Naive thymus-derived CD8-positive, alpha-beta T cell (primary cell): ENCODE measurements at regions not wholly inside any gene's neighbourhood (a gene's known extent, or its start where the extent isn't known, plus 50 kb on each side); places are given as distances from the start of the nearest gene placed in this dataset.

Source experiments
- ATAC-seq, 2 donors: fragments of 150-1000 bp; cut with Tn5 transposase in 1 of 2; sonication (Bioruptor Pico), chemical (Tn5 transposase) in 1 of 2; 1 replicate in 1 of 2; 2 replicates in 1 of 2; pipeline ENCODE4 v1.10.0; 2021; ENCODE audit warnings: mild to moderate bottlenecking in 2 of 2, moderate library complexity in 2 of 2
- POLR2A ChIA-PET: fragments of 350-600 bp; sonication (Branson Sonifier 250); formaldehyde crosslinking; loops from one replicate; lab custom pipeline; 2021; ENCODE audit warnings: antibody characterized with exemption; lab: Charles Lee
- DNase-seq, 10 donors: peaks; one replicate each; pipeline versions ENCODE4 v3.0.0 to v3.0.0-alpha.2; 2020 to 2022
- H3K27ac Mint-ChIP-seq, 10 donors: one replicate each; pipeline ENCODE4 v1.8.0; 2020 to 2022; ENCODE audit warnings: mild to moderate bottlenecking in 10 of 10, mixed read lengths in 10 of 10, moderate library complexity in 4 of 10, inconsistent platforms in 1 of 10
- H3K27me3 Mint-ChIP-seq, 5 donors: one replicate each; pipeline ENCODE4 v1.8.0; 2021 to 2022; ENCODE audit warnings: mixed read lengths in 5 of 5
- H3K36me3 Mint-ChIP-seq, 3 donors: one replicate each; pipeline ENCODE4 v1.8.0; 2020 to 2022; ENCODE audit warnings: mixed read lengths in 3 of 3, mild to moderate bottlenecking in 2 of 3, inconsistent platforms in 1 of 3
- H3K4me1 Mint-ChIP-seq, 4 donors: one replicate each; pipeline ENCODE4 v1.8.0; 2021 to 2022; ENCODE audit warnings: mixed read lengths in 4 of 4
- H3K4me3 Mint-ChIP-seq, 10 donors: one replicate each; pipeline ENCODE4 v1.8.0; 2020 to 2022; ENCODE audit warnings: mild to moderate bottlenecking in 10 of 10, mixed read lengths in 10 of 10, moderate library complexity in 6 of 10, inconsistent platforms in 1 of 10
- H3K9me3 Mint-ChIP-seq, 9 donors: one replicate each; pipeline ENCODE4 v1.8.0; 2020 to 2022; ENCODE audit warnings: mixed read lengths in 9 of 9, mild to moderate bottlenecking in 3 of 9, inconsistent platforms in 1 of 9, moderate library complexity in 1 of 9

DNA sequence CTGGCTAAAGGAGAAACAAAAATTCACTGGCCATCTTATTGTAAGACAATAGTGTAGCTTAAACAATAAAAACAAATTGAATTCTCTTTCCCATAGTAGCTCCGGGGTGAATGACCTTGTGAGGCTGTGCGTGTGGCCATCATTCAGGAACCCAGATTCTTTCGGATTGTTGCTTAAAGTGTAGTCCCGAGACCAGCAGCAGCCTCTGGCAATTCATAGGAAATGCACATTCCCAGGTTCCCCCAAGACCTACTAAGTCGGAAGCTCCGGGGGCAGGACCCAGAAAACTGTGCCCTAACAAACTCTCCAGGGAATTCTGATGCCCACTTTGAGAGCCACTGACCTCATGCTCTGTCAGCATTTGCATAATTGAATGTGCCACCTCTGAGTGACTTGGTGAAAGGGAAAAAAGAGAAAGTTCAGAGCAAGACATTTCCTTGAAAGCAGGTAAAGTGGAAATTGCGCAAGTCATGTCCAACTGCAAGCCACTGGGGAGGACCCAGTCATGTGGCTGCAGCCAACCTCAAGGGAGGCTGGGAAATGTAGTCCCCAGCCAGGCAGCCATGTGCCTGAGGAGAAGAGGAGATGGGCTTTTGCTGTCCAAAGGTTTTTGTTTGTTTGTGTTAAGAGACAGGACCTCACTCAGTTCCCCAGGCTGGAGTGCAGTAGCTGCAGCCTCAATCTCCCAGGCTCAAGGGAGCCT, 50.7 kb upstream of the PNMA8B start:
- peaks cover 0 to 20% (median 10%) of the 10 kb centered on the region in 9 donors for H3K9me3 Mint-ChIP-seq
- DNase-seq (no peak), ATAC-seq (peak in 1 of 2 donors; percentile 58)
- H3K27ac Mint-ChIP-seq: no peak overlapping the region
- H3K4me3 Mint-ChIP-seq: peak overlapping the region in 5 of 10 donors; percentile 8 to 52 (median 18)
- H3K27me3 Mint-ChIP-seq: peaks cover 0 to 9% (median 2%) of the 10 kb centered on the region in 5 donors
- H3K36me3 Mint-ChIP-seq: peaks cover 0 to 21% (median 9%) of the 10 kb centered on the region in 3 donors
- H3K4me1 Mint-ChIP-seq: peaks cover 0 to 8% (median 2%) of the 10 kb centered on the region in 4 donors
- POLR2A ChIA-PET: interaction anchor here (0.5 to 1.3 kb wide), 2 partner anchors 27 to 54 kb away, joined by 4 to 6 read pairs; no protein-coding TSS in a partner anchor

DNA sequence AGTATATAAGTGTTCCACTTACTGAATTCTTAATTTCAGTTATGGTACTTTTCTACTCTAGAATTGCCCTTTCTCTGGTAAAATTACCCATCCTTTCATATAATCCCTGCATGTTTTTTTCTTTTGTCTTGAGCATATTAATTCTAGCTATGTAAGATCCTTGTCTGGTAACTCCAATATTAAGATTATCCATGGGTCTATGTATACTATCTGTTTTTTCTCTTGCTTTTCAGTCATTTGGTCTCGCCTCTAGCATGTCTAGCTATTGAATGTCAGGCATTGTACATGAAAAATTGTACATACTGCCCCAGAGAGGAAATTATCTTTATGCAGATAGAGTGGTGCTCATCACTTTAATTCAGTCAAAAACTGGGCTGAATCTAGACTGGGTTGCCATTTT, 50.4 kb upstream of the CALM3 start:
- H3K4me1 Mint-ChIP-seq: peaks cover 0 to 3% (median 0%) of the 10 kb centered on the region in 4 donors
- peaks cover 0 to 38% (median 16%) of the 10 kb centered on the region in 9 donors for H3K9me3 Mint-ChIP-seq
- peaks cover 2 to 16% (median 6%) of the 10 kb centered on the region in 5 donors for H3K27me3 Mint-ChIP-seq
- H3K27ac Mint-ChIP-seq: no peak overlapping the region
- POLR2A ChIA-PET: interaction anchor here (0.5 kb wide), 1 partner anchor 18 kb away, joined by 3 read pairs; no protein-coding TSS in a partner anchor
- DNase-seq (no peak), ATAC-seq (no peak)
- peaks cover 0 to 34% (median 20%) of the 10 kb centered on the region in 3 donors for H3K36me3 Mint-ChIP-seq
- no peak overlapping the region for H3K4me3 Mint-ChIP-seq

DNA sequence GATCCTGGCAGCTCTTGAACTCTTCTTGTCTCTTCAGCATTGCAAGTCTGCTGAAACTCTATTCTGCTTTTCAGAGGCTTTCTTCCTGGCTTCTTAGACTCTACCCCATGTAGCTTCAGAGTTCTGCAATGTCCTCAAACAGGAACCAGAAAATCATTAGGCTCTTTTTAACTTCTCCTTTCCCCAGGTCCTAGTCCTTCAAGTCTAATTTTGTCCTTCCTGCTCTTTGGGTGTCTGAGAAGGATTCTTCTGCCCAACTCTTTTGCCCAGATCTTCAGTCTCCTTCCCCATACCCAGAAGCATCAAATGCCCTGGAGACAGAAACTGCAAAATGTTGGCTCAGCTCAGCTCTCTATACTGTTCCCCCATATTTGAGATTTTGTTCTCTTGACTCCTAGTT, 50.0 kb upstream of the CALM3 start:
- H3K9me3 Mint-ChIP-seq: peaks cover 0 to 39% (median 16%) of the 10 kb centered on the region in 9 donors
- ATAC-seq (no peak), DNase-seq (no peak)
- H3K4me3 Mint-ChIP-seq: no peak overlapping the region
- no peak overlapping the region for H3K27ac Mint-ChIP-seq
- POLR2A ChIA-PET: no interaction called here
- peaks cover 0 to 34% (median 20%) of the 10 kb centered on the region in 3 donors for H3K36me3 Mint-ChIP-seq
- peaks cover 2 to 16% (median 6%) of the 10 kb centered on the region in 5 donors for H3K27me3 Mint-ChIP-seq
- H3K4me1 Mint-ChIP-seq: peaks cover 0 to 3% (median 0%) of the 10 kb centered on the region in 4 donors
